HEK293 (cell line): ENCODE measurements at regions not wholly inside any gene's neighbourhood (a gene's known extent, or its start where the extent isn't known, plus 50 kb on each side); places are given as distances from the start of the nearest gene placed in this dataset.
"Not testable (repeated sequence)": the region's sequence is repeated elsewhere in the genome, so short reads cannot be mapped to it uniquely, and the experiment has no call there.

Experiments used
- HOXA7 ChIP-seq: sonication (generic); formaldehyde crosslinking; IDR thresholded peaks from 2 replicates; pipeline ENCODE4 v1.8.1; 2022; ENCODE audit warnings: missing genetic modification reagents, borderline replicate concordance
- KLF8 ChIP-seq: fragments of 450-650 bp; formaldehyde crosslinking; IDR thresholded peaks from 2 replicates; pipeline ENCODE4 v1.5.1; 2016; ENCODE audit warnings: missing biosample characterization, missing genetic modification characterization
- ZBTB21 ChIP-seq: fragments of 450-650 bp; formaldehyde crosslinking; IDR thresholded peaks from 2 replicates; pipeline ENCODE4 v1.5.1; 2017; ENCODE audit warnings: missing biosample characterization, missing genetic modification characterization
- ZNF133 ChIP-seq: fragments of 450-650 bp; formaldehyde crosslinking; IDR thresholded peaks from 2 replicates; pipeline ENCODE4 v1.5.1; 2016; ENCODE audit warnings: missing biosample characterization, missing genetic modification characterization
- ZNF274 ChIP-seq, 2 experiments: fragments of 200-500 bp in 1 of 2; fragments of 450-650 bp in 1 of 2; sonication (Bioruptor generic) in 1 of 2; formaldehyde crosslinking in 1 of 2; IDR thresholded peaks; 2 replicates each; pipeline versions ENCODE4 v1.5.1 to v1.6.1; 2014 to 2016; ENCODE audit warnings: borderline replicate concordance in 1 of 2, inconsistent platforms in 1 of 2, low read length in 1 of 2, missing biosample characterization in 1 of 2, missing genetic modification characterization in 1 of 2
- ZNF37A ChIP-seq: fragments of 450-650 bp; IDR thresholded peaks from 2 replicates; pipeline ENCODE4 v1.5.1; 2018; ENCODE audit warnings: missing biosample characterization, missing genetic modification characterization
- ZNF391 ChIP-seq: fragments of 450-650 bp; formaldehyde crosslinking; IDR thresholded peaks from 2 replicates; pipeline ENCODE4 v1.5.1; 2016; ENCODE audit warnings: low read depth, missing biosample characterization, missing genetic modification characterization, borderline replicate concordance
- ZNF558 ChIP-seq: fragments of 450-650 bp; formaldehyde crosslinking; IDR thresholded peaks from 2 replicates; pipeline ENCODE4 v1.5.1; 2016; ENCODE audit warnings: missing biosample characterization, missing genetic modification characterization
- ZNF658 ChIP-seq: fragments of 450-650 bp; formaldehyde crosslinking; IDR thresholded peaks from 2 replicates; pipeline ENCODE4; 2016; ENCODE audit warnings: missing biosample characterization, missing genetic modification characterization
- TF ChIP-seq, protein P1 (sequence below): fragments of 450-650 bp; formaldehyde crosslinking; IDR thresholded peaks from 2 replicates; pipeline ENCODE4 v1.5.1; 2016; ENCODE audit warnings: missing biosample characterization, missing genetic modification characterization

DNA sequence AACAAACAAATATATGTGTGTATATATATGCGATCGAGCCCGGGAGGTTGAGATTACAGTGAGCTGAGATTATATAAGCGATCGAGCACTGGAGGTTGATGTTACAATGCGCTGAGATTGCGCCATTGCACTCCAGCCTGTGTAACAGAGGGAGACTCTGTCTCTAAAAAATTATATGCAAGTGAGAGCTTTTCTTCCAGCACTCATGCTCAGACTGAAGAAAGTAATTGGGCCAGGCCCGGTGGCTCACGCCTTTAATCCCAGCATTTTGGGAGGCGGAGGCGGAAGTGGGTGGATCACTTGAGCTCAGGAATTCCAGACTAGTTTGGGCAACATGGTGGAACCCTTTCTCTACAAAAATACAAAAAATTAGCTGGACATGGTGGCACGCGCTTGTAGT is 93.2 kb upstream of the OR4F16 start:
- TF ChIP-seq ZNF558 (tag by site-specific recombination); ZNF274 (IDR thresholded peaks at IDR 0.05; ENCODE audit: low read length); ZNF274 (tag by site-specific recombination; IDR thresholded peaks at IDR 0.05; ENCODE audit: borderline replicate concordance); ZNF37A (tag by site-specific recombination); ZNF391 (tag by site-specific recombination); ZNF658 (tag by site-specific recombination); ZNF133 (tag by site-specific recombination); ZBTB21; HOXA7; KLF8: not testable (repeated sequence)
- TF ChIP-seq, protein P1, sequence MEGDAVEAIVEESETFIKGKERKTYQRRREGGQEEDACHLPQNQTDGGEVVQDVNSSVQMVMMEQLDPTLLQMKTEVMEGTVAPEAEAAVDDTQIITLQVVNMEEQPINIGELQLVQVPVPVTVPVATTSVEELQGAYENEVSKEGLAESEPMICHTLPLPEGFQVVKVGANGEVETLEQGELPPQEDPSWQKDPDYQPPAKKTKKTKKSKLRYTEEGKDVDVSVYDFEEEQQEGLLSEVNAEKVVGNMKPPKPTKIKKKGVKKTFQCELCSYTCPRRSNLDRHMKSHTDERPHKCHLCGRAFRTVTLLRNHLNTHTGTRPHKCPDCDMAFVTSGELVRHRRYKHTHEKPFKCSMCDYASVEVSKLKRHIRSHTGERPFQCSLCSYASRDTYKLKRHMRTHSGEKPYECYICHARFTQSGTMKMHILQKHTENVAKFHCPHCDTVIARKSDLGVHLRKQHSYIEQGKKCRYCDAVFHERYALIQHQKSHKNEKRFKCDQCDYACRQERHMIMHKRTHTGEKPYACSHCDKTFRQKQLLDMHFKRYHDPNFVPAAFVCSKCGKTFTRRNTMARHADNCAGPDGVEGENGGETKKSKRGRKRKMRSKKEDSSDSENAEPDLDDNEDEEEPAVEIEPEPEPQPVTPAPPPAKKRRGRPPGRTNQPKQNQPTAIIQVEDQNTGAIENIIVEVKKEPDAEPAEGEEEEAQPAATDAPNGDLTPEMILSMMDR (tag by site-specific recombination), result not testable (repeated sequence)
